Uterus (tissue), 2 donors: ENCODE measurements at regions not wholly inside any gene's neighbourhood (a gene's known extent, or its start where the extent isn't known, plus 50 kb on each side); places are given as distances from the start of the nearest gene placed in this dataset.

Source experiments
- POLR2A ChIP-seq, 2 donors: fragments of 450-650 bp; IDR thresholded peaks; one replicate each; pipeline ENCODE4 v1.6.1; 2016; ENCODE audit warnings: antibody characterized with exemption in 2 of 2, mild to moderate bottlenecking in 1 of 2, moderate library complexity in 1 of 2
- TF ChIP-seq, protein P1 (sequence below), 4 experiments: fragments of 200-600 bp in 2 of 4; fragments of 450-650 bp in 2 of 4; sonication (generic) in 2 of 4; IDR thresholded peaks; one replicate each; pipeline ENCODE4 v1.5.1; 2016 to 2019; ENCODE audit warnings: antibody characterized with exemption in 4 of 4, mild to moderate bottlenecking in 2 of 4, moderate library complexity in 1 of 4

GRCh38 chr2:239870863-239871262 is 154.3 kb downstream of the NDUFA10 start:
- TF ChIP-seq, protein P1, sequence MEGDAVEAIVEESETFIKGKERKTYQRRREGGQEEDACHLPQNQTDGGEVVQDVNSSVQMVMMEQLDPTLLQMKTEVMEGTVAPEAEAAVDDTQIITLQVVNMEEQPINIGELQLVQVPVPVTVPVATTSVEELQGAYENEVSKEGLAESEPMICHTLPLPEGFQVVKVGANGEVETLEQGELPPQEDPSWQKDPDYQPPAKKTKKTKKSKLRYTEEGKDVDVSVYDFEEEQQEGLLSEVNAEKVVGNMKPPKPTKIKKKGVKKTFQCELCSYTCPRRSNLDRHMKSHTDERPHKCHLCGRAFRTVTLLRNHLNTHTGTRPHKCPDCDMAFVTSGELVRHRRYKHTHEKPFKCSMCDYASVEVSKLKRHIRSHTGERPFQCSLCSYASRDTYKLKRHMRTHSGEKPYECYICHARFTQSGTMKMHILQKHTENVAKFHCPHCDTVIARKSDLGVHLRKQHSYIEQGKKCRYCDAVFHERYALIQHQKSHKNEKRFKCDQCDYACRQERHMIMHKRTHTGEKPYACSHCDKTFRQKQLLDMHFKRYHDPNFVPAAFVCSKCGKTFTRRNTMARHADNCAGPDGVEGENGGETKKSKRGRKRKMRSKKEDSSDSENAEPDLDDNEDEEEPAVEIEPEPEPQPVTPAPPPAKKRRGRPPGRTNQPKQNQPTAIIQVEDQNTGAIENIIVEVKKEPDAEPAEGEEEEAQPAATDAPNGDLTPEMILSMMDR (IDR thresholded peaks at IDR 0.05) = no peak
- no peak for TF ChIP-seq POLR2A (IDR thresholded peaks at IDR 0.05)
